Ascending aorta (tissue), 2 donors: ENCODE measurements at regions not wholly inside any gene's neighbourhood (a gene's known extent, or its start where the extent isn't known, plus 50 kb on each side); places are given as distances from the start of the nearest gene placed in this dataset.

Experiments used
- DNase-seq, 2 donors: peaks; one replicate each; pipeline ENCODE4 v3.0.0-alpha.2; 2019; ENCODE audit warnings: low spot score in 2 of 2
- H3K27ac ChIP-seq, 2 donors: fragments of 200-600 bp; sonication (generic); one replicate each; pipeline ENCODE4 v1.5.1; 2016 to 2017; ENCODE audit warnings: mild to moderate bottlenecking in 1 of 2
- H3K27me3 ChIP-seq: fragments of 200-600 bp; sonication (generic); one replicate; pipeline ENCODE4 v1.5.1; 2017
- H3K36me3 ChIP-seq, 2 donors: fragments of 200-600 bp; sonication (generic); one replicate each; pipeline ENCODE4 v1.5.1; 2016
- H3K4me1 ChIP-seq, 2 donors: fragments of 200-600 bp; sonication (generic); one replicate each; pipeline ENCODE4 v1.5.1; 2016 to 2017; ENCODE audit warnings: mild to moderate bottlenecking in 1 of 2
- H3K4me3 ChIP-seq, 2 donors: fragments of 200-600 bp; sonication (generic); one replicate each; pipeline ENCODE4 v1.5.1; 2016 to 2017; ENCODE audit warnings: mild to moderate bottlenecking in 1 of 2
- H3K9me3 ChIP-seq, 2 donors: fragments of 200-600 bp; sonication (generic); one replicate each; pipeline ENCODE4 v1.5.1; 2016
- intact Hi-C: fragments of 100-400 bp; cut with DNase I; formaldehyde crosslinking; loops from one replicate; pipeline ENCODE4 v1.15.1; 2023
- TF ChIP-seq, protein P1 (sequence below), 3 experiments: fragments of 200-600 bp in 2 of 3; fragments of 450-650 bp in 1 of 3; sonication (generic) in 2 of 3; IDR thresholded peaks; one replicate each; pipeline ENCODE4 v1.5.1; 2016 to 2019; ENCODE audit warnings: antibody characterized with exemption in 3 of 3, mild to moderate bottlenecking in 1 of 3, moderate library complexity in 1 of 3

DNA sequence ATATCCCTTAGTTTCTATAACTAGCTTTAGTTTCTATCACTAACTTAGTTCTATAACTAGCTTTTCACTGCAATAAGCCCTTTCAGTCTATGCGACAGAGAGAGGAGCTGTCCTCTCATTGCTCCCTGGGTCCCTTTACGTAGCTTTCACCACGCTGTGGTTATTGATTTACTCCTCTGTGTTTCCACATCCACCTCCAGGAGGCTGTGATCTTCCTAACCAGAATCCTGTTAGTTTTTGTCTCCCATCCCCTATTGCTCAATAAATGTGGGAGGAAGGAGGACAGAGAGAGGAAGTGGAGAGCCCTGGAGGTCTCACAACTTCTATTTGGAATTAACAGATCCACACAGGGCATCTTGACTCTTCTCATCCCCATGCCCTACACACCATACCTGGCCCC lies 1036.1 kb downstream of the MCTP2 start:
- H3K9me3 ChIP-seq: no peaks in the 10 kb centered on the region
- H3K27me3 ChIP-seq: no peaks in the 10 kb centered on the region
- no peak overlapping the region for H3K4me3 ChIP-seq
- no peaks in the 10 kb centered on the region for H3K36me3 ChIP-seq
- H3K4me1 ChIP-seq: peaks cover 3 to 33% of the 10 kb centered on the region in 2 donors
- TF ChIP-seq, protein P1, sequence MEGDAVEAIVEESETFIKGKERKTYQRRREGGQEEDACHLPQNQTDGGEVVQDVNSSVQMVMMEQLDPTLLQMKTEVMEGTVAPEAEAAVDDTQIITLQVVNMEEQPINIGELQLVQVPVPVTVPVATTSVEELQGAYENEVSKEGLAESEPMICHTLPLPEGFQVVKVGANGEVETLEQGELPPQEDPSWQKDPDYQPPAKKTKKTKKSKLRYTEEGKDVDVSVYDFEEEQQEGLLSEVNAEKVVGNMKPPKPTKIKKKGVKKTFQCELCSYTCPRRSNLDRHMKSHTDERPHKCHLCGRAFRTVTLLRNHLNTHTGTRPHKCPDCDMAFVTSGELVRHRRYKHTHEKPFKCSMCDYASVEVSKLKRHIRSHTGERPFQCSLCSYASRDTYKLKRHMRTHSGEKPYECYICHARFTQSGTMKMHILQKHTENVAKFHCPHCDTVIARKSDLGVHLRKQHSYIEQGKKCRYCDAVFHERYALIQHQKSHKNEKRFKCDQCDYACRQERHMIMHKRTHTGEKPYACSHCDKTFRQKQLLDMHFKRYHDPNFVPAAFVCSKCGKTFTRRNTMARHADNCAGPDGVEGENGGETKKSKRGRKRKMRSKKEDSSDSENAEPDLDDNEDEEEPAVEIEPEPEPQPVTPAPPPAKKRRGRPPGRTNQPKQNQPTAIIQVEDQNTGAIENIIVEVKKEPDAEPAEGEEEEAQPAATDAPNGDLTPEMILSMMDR (IDR thresholded peaks at IDR 0.05): no peak
- peak overlapping the region; percentile 82 to 90 for H3K27ac ChIP-seq
- intact Hi-C loops: loop anchor here (5.0 to 10.0 kb wide), 8 partner anchors 145 to 607 kb away; no protein-coding TSS in a partner anchor
- DNase-seq: no peak

GRCh38 chr15:95269242-95270183 lies 1038.2 kb downstream of the MCTP2 start:
- H3K27ac ChIP-seq: peak overlapping the region; percentile 41 to 51
- intact Hi-C loops: loop anchor here (5.0 to 10.0 kb wide), 8 partner anchors 143 to 605 kb away; no protein-coding TSS in a partner anchor
- TF ChIP-seq, protein P1 (IDR thresholded peaks at IDR 0.05): no peak
- no peaks in the 10 kb centered on the region for H3K27me3 ChIP-seq
- no peaks in the 10 kb centered on the region for H3K36me3 ChIP-seq
- DNase-seq: no peak
- H3K9me3 ChIP-seq: no peaks in the 10 kb centered on the region
- H3K4me1 ChIP-seq: peaks cover 3 to 25% of the 10 kb centered on the region in 2 donors
- H3K4me3 ChIP-seq: no peak overlapping the region

GRCh38 chr15:95274101-95274500 lies 1042.7 kb downstream of the MCTP2 start:
- Histone ChIP-seq H3K27me3 (no peaks in the 10 kb centered on the region), H3K4me3 (no peak overlapping the region), H3K9me3 (no peaks in the 10 kb centered on the region), H3K4me1 (peaks cover 1 to 2% of the 10 kb centered on the region in 2 donors), H3K27ac (no peak overlapping the region), H3K36me3 (no peaks in the 10 kb centered on the region)
- intact Hi-C loops: no loop called here
- no peak for DNase-seq
- TF ChIP-seq, protein P1 (IDR thresholded peaks at IDR 0.05): no peak

GRCh38 chr15:95277266-95277665 lies 1045.9 kb downstream of the MCTP2 start:
- Histone ChIP-seq H3K4me1 (peaks cover 5 to 9% of the 10 kb centered on the region in 2 donors), H3K9me3 (no peaks in the 10 kb centered on the region), H3K4me3 (no peak overlapping the region), H3K36me3 (no peaks in the 10 kb centered on the region), H3K27me3 (no peaks in the 10 kb centered on the region), H3K27ac (peak overlapping the region in 1 of 2 donors; percentile 36)
- intact Hi-C loops: no loop called here
- no peak for DNase-seq
- TF ChIP-seq, protein P1 (IDR thresholded peaks at IDR 0.05): no peak

GRCh38 chr15:95278532-95279245 lies 1047.3 kb downstream of the MCTP2 start:
- peak overlapping the region; percentile 51 to 57 for H3K27ac ChIP-seq
- no peaks in the 10 kb centered on the region for H3K36me3 ChIP-seq
- H3K4me1 ChIP-seq: peaks cover 5 to 9% of the 10 kb centered on the region in 2 donors
- TF ChIP-seq, protein P1 (IDR thresholded peaks at IDR 0.05): no peak
- no peak overlapping the region for H3K4me3 ChIP-seq
- DNase-seq: no peak
- H3K27me3 ChIP-seq: no peaks in the 10 kb centered on the region
- no peaks in the 10 kb centered on the region for H3K9me3 ChIP-seq
- intact Hi-C loops: no loop called here
